ENCODE measurements at regions not wholly inside any gene's neighbourhood (a gene's known extent, or its start where the extent isn't known, plus 50 kb on each side); places are given as distances from the start of the nearest gene placed in this dataset.

DNA sequence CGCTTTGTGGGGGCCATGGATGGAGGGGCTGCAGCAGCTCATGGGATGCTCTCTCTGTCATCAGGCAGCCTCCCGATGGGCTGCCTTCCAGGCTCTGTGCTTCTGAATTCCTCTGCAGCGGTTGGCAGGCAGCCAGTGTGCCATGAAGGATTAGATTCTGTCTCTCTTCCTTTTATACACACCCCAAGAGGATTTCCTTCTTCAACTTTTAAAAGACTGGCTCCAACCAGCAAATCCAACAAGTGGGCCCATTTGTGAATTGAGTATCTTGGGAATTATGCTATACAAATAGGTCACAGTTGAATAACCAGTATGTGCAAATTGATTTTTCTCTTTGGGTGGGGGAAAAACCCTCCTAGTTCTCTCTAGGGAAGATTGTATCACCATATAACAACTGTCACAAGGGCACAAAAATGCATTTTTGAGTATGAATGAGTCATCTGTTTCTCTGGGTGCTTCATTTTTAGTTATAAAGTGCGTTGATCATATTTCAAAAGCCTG, 96.8 kb upstream of the FAT1 start:
- ChIA-PET POLR2A (ENCODE audit: low non-redundant PET) (interaction anchor here (0.6 kb wide), 1 partner anchor 267 kb away, joined by 3 read pairs; no protein-coding TSS in a partner anchor), CTCF (no interaction called here)
- Histone ChIP-seq H3K36me3 (ENCODE audit: insufficient read depth, low read length, poor library complexity, severe bottlenecking) (no peaks in the 10 kb centered on the region), H3K27me3 (replicated peaks; ENCODE audit: insufficient read depth, low read depth, low read length, poor library complexity) (no peaks in the 10 kb centered on the region), H3K27ac (ENCODE audit: low read depth, low read length, poor library complexity, severe bottlenecking) (no peak overlapping the region), H3K9me3 (ENCODE audit: low read depth, low read length, poor library complexity, severe bottlenecking) (no peaks in the 10 kb centered on the region), H3K4me1 (ENCODE audit: insufficient read depth, low read length, poor library complexity, severe bottlenecking) (peaks cover 35% of the 10 kb centered on the region), H3K4me3 (ENCODE audit: low read depth, low read length, poor library complexity, severe bottlenecking) (no peak overlapping the region)
- TF ChIP-seq EZH2 (IDR thresholded peaks at IDR 0.05; ENCODE audit: borderline replicate concordance, low read depth, low read length, poor library complexity, severe bottlenecking) = no peak
- TF ChIP-seq, protein P1, sequence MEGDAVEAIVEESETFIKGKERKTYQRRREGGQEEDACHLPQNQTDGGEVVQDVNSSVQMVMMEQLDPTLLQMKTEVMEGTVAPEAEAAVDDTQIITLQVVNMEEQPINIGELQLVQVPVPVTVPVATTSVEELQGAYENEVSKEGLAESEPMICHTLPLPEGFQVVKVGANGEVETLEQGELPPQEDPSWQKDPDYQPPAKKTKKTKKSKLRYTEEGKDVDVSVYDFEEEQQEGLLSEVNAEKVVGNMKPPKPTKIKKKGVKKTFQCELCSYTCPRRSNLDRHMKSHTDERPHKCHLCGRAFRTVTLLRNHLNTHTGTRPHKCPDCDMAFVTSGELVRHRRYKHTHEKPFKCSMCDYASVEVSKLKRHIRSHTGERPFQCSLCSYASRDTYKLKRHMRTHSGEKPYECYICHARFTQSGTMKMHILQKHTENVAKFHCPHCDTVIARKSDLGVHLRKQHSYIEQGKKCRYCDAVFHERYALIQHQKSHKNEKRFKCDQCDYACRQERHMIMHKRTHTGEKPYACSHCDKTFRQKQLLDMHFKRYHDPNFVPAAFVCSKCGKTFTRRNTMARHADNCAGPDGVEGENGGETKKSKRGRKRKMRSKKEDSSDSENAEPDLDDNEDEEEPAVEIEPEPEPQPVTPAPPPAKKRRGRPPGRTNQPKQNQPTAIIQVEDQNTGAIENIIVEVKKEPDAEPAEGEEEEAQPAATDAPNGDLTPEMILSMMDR (conservative IDR thresholded peaks at IDR 0.05; ENCODE audit: low read depth, low read length) = no peak
- DNase-seq (ENCODE audit: low spot score) = peak; percentile 98
- intact Hi-C loops (cut with micrococcal nuclease; ENCODE audit: unreplicated experiment) = loop anchor here (1.0 to 5.0 kb wide), 2 partner anchors 67 to 93 kb away; no protein-coding TSS in a partner anchor
- BruUV-seq (replicated peaks) = no TSS peak

DNA sequence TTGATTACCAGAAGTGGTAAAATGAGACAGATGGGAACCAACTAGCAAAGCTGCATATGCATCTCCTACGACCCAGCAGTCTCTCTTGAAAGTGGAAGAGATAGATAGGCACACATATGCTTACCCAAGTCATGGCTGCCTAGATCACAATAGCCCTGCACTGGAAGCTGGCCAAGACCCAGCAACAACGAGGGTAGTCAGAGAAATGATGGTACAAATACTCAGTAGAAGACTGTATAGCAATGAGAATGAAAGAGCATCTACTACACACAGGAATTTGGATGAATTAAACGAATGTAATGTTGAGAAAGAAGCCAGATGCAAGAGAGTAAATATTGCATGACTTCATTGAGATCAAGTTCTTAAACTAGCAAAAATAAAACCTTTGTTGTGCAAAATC, 100.3 kb upstream of the FAT1 start:
- H3K4me3 ChIP-seq (ENCODE audit: low read depth, low read length, poor library complexity, severe bottlenecking) = no peak overlapping the region
- H3K9me3 ChIP-seq (ENCODE audit: low read depth, low read length, poor library complexity, severe bottlenecking) = no peaks in the 10 kb centered on the region
- no TSS peak for BruUV-seq (replicated peaks)
- intact Hi-C loops (cut with micrococcal nuclease; ENCODE audit: unreplicated experiment) = loop anchor here (5.0 kb wide), 1 partner anchor 97 kb away; no protein-coding TSS in a partner anchor
- no peaks in the 10 kb centered on the region for H3K36me3 ChIP-seq (ENCODE audit: insufficient read depth, low read length, poor library complexity, severe bottlenecking)
- H3K4me1 ChIP-seq (ENCODE audit: insufficient read depth, low read length, poor library complexity, severe bottlenecking) = peaks cover 28% of the 10 kb centered on the region
- POLR2A ChIA-PET (ENCODE audit: low non-redundant PET) = no interaction called here
- no peak for DNase-seq (ENCODE audit: low spot score)
- no peak for TF ChIP-seq EZH2 (IDR thresholded peaks at IDR 0.05; ENCODE audit: borderline replicate concordance, low read depth, low read length, poor library complexity, severe bottlenecking)
- H3K27ac ChIP-seq (ENCODE audit: low read depth, low read length, poor library complexity, severe bottlenecking) = no peak overlapping the region
- CTCF ChIA-PET = interaction anchor here (0.6 kb wide), 2 partner anchors 25 to 36 kb away, joined by 3 to 6 read pairs; no protein-coding TSS in a partner anchor
- H3K27me3 ChIP-seq (replicated peaks; ENCODE audit: insufficient read depth, low read depth, low read length, poor library complexity) = no peaks in the 10 kb centered on the region

DNA sequence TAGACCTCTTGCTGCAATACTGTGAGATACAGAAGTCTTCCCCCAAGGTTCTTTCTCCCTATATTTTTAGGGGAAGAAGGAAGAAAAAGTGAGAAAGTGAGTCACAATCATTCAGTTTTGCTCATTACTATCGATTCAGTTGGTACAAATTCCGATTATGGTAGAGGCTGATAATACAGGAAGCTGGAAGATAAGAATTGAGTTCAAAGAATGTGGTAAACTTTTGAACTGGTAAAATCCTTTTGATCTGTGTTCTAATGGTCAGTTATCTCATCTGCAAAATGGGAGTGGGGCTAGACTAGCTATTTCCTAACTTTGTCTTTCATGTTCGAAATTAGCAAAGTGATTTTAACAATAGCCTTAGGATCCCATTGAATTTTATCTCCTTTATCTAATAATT, 101.4 kb upstream of the FAT1 start:
- no TSS peak for BruUV-seq (replicated peaks)
- Histone ChIP-seq H3K4me3 (ENCODE audit: low read depth, low read length, poor library complexity, severe bottlenecking) (no peak overlapping the region), H3K4me1 (ENCODE audit: insufficient read depth, low read length, poor library complexity, severe bottlenecking) (peaks cover 18% of the 10 kb centered on the region), H3K27me3 (replicated peaks; ENCODE audit: insufficient read depth, low read depth, low read length, poor library complexity) (no peaks in the 10 kb centered on the region), H3K9me3 (ENCODE audit: low read depth, low read length, poor library complexity, severe bottlenecking) (no peaks in the 10 kb centered on the region), H3K27ac (ENCODE audit: low read depth, low read length, poor library complexity, severe bottlenecking) (no peak overlapping the region), H3K36me3 (ENCODE audit: insufficient read depth, low read length, poor library complexity, severe bottlenecking) (no peaks in the 10 kb centered on the region)
- no peak for DNase-seq (ENCODE audit: low spot score)
- TF ChIP-seq, protein P1 (conservative IDR thresholded peaks at IDR 0.05; ENCODE audit: low read depth, low read length) = no peak
- TF ChIP-seq EZH2 (IDR thresholded peaks at IDR 0.05; ENCODE audit: borderline replicate concordance, low read depth, low read length, poor library complexity, severe bottlenecking) = no peak
- intact Hi-C loops (cut with micrococcal nuclease; ENCODE audit: unreplicated experiment) = no loop called here
- ChIA-PET CTCF (no interaction called here), POLR2A (ENCODE audit: low non-redundant PET) (no interaction called here)

DNA sequence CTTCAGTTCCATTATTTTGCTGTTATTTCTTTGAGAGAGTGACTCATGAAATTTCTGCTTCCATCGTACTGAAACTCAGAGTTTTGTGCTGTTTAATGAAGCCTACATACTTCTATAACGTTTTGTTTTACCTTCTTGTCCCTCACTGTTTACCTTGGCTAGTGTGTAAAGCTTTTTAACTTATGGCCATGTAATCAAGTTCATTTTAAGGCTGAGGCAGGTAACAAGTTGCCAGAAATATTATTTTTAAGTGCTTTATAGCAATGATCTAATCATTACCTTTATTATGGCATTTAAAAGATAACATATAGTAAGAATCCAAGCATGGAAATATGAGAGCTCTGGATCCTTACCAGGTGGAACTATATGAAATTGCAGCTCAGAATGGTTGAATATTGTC, 102.3 kb upstream of the FAT1 start:
- DNase-seq (ENCODE audit: low spot score) = no peak
- no peaks in the 10 kb centered on the region for H3K9me3 ChIP-seq (ENCODE audit: low read depth, low read length, poor library complexity, severe bottlenecking)
- H3K27ac ChIP-seq (ENCODE audit: low read depth, low read length, poor library complexity, severe bottlenecking) = no peak overlapping the region
- no peak overlapping the region for H3K4me3 ChIP-seq (ENCODE audit: low read depth, low read length, poor library complexity, severe bottlenecking)
- ChIA-PET POLR2A (ENCODE audit: low non-redundant PET) (interaction anchor here (0.5 kb wide), 1 partner anchor 68 kb away, joined by 9 read pairs; no protein-coding TSS in a partner anchor), CTCF (no interaction called here)
- H3K4me1 ChIP-seq (ENCODE audit: insufficient read depth, low read length, poor library complexity, severe bottlenecking) = peaks cover 11% of the 10 kb centered on the region
- H3K27me3 ChIP-seq (replicated peaks; ENCODE audit: insufficient read depth, low read depth, low read length, poor library complexity) = no peaks in the 10 kb centered on the region
- TF ChIP-seq, protein P1 (conservative IDR thresholded peaks at IDR 0.05; ENCODE audit: low read depth, low read length) = no peak
- no peak for TF ChIP-seq EZH2 (IDR thresholded peaks at IDR 0.05; ENCODE audit: borderline replicate concordance, low read depth, low read length, poor library complexity, severe bottlenecking)
- no TSS peak for BruUV-seq (replicated peaks)
- H3K36me3 ChIP-seq (ENCODE audit: insufficient read depth, low read length, poor library complexity, severe bottlenecking) = no peaks in the 10 kb centered on the region
- intact Hi-C loops (cut with micrococcal nuclease; ENCODE audit: unreplicated experiment) = no loop called here

Data from A673 (cell line).